ENCODE measurements at regions not wholly inside any gene's neighbourhood (a gene's known extent, or its start where the extent isn't known, plus 50 kb on each side); places are given as distances from the start of the nearest gene placed in this dataset.

- ChIA-PET CTCF (interaction anchor here (0.6 kb wide), 1 partner anchor 634 kb away, joined by 3 read pairs; no protein-coding TSS in a partner anchor), POLR2A (no interaction called here)
- no peak overlapping the region for H3K4me3 Mint-ChIP-seq
- H3K9me3 Mint-ChIP-seq: peaks cover 3% of the 10 kb centered on the region
- intact Hi-C loops (cut with micrococcal nuclease): loop anchor here (10.0 kb wide), 1 partner anchor 597 kb away; the partner anchor contains the start of gene FGF9
- no peaks in the 10 kb centered on the region for H3K27me3 Mint-ChIP-seq
- no peak overlapping the region for H3K27ac Mint-ChIP-seq
- ATAC-seq (ENCODE audit: low read depth) (no peak), DNase-seq (no peak)
- H3K36me3 Mint-ChIP-seq (ENCODE audit: low read depth): no peaks in the 10 kb centered on the region
- H3K4me1 Mint-ChIP-seq: no peaks in the 10 kb centered on the region
- TF ChIP-seq CTCF (IDR thresholded peaks at IDR 0.05): no peak
Observed at GRCh38 chr13:22271903-22272302, 601.0 kb downstream of the FGF9 start.

GRCh38 chr13:22275393-22275792 is 604.5 kb downstream of the FGF9 start:
- Mint-ChIP-seq H3K9me3 (no peaks in the 10 kb centered on the region), H3K27ac (no peak overlapping the region), H3K27me3 (no peaks in the 10 kb centered on the region), H3K4me3 (no peak overlapping the region), H3K36me3 (ENCODE audit: low read depth) (no peaks in the 10 kb centered on the region), H3K4me1 (peaks cover 4% of the 10 kb centered on the region)
- ChIA-PET POLR2A (no interaction called here), CTCF (no interaction called here)
- intact Hi-C loops (cut with micrococcal nuclease): loop anchor here (5.0 to 10.0 kb wide), 3 partner anchors 213 to 601 kb away; partner anchors contain the start of gene FGF9
- no peak for DNase-seq
- TF ChIP-seq CTCF (IDR thresholded peaks at IDR 0.05): no peak
- ATAC-seq (ENCODE audit: low read depth): no peak

- no peaks in the 10 kb centered on the region for H3K36me3 Mint-ChIP-seq (ENCODE audit: low read depth)
- TF ChIP-seq CTCF (IDR thresholded peaks at IDR 0.05): no peak
- no peaks in the 10 kb centered on the region for H3K27me3 Mint-ChIP-seq
- ChIA-PET POLR2A (no interaction called here), CTCF (interaction anchor here (1.2 to 4.3 kb wide), 3 partner anchors 217 to 639 kb away, joined by 3 to 30 read pairs (median 5); no protein-coding TSS in a partner anchor)
- peaks cover 4% of the 10 kb centered on the region for H3K4me1 Mint-ChIP-seq
- DNase-seq (no peak), ATAC-seq (ENCODE audit: low read depth) (no peak)
- H3K9me3 Mint-ChIP-seq: no peaks in the 10 kb centered on the region
- H3K4me3 Mint-ChIP-seq: no peak overlapping the region
- intact Hi-C loops (cut with micrococcal nuclease): loop anchor here (5.0 to 10.0 kb wide), 3 partner anchors 214 to 602 kb away; partner anchors contain the start of gene FGF9
- no peak overlapping the region for H3K27ac Mint-ChIP-seq
Observed at GRCh38 chr13:22276616-22277015, 605.7 kb downstream of the FGF9 start.

- no peaks in the 10 kb centered on the region for H3K27me3 Mint-ChIP-seq
- no peak for TF ChIP-seq CTCF (IDR thresholded peaks at IDR 0.05)
- no peaks in the 10 kb centered on the region for H3K9me3 Mint-ChIP-seq
- H3K27ac Mint-ChIP-seq: no peak overlapping the region
- no peak overlapping the region for H3K4me3 Mint-ChIP-seq
- ATAC-seq (ENCODE audit: low read depth) (peak; percentile 54), DNase-seq (no peak)
- POLR2A ChIA-PET: no interaction called here
- H3K4me1 Mint-ChIP-seq: peaks cover 4% of the 10 kb centered on the region
- H3K36me3 Mint-ChIP-seq (ENCODE audit: low read depth): no peaks in the 10 kb centered on the region
- CTCF ChIA-PET: interaction anchor here (0.9 to 4.3 kb wide), 6 partner anchors 237 to 641 kb away, joined by 3 to 30 read pairs (median 4); no protein-coding TSS in a partner anchor
- intact Hi-C loops (cut with micrococcal nuclease): loop anchor here (1.0 to 10.0 kb wide), 6 partner anchors 164 to 640 kb away; partner anchors contain the start of gene FGF9
Observed at GRCh38 chr13:22278336-22278929, 607.6 kb downstream of the FGF9 start.

- peaks cover 18% of the 10 kb centered on the region for H3K4me1 Mint-ChIP-seq
- no peak overlapping the region for H3K27ac Mint-ChIP-seq
- ChIA-PET CTCF (no interaction called here), POLR2A (no interaction called here)
- TF ChIP-seq CTCF (IDR thresholded peaks at IDR 0.05): no peak
- intact Hi-C loops (cut with micrococcal nuclease): no loop called here
- no peaks in the 10 kb centered on the region for H3K36me3 Mint-ChIP-seq (ENCODE audit: low read depth)
- no peak for ATAC-seq (ENCODE audit: low read depth)
- H3K4me3 Mint-ChIP-seq: no peak overlapping the region
- H3K9me3 Mint-ChIP-seq: no peaks in the 10 kb centered on the region
- H3K27me3 Mint-ChIP-seq: peaks cover 3% of the 10 kb centered on the region
- DNase-seq: no peak
Observed at GRCh38 chr13:22285867-22286266, 615.0 kb downstream of the FGF9 start.
